ENCODE measurements at regions not wholly inside any gene's neighbourhood (a gene's known extent, or its start where the extent isn't known, plus 50 kb on each side); places are given as distances from the start of the nearest gene placed in this dataset.

GRCh38 chr2:220194630-220195584 lies 567.5 kb downstream of the SLC4A3 start:
- H3K9me2 ChIP-seq (ENCODE audit: low read depth, low read length): no peaks in the 10 kb centered on the region
- H3F3A ChIP-seq (ENCODE audit: insufficient read depth, low read length): no peaks in the 10 kb centered on the region
- H3K4me1 ChIP-seq (ENCODE audit: insufficient read depth, low read length, severe bottlenecking): no peaks in the 10 kb centered on the region
- H3K4me3 ChIP-seq (ENCODE audit: low read depth, low read length, poor library complexity, severe bottlenecking): no peak overlapping the region
- H4K20me1 ChIP-seq (ENCODE audit: insufficient read depth, low read length): no peaks in the 10 kb centered on the region
- H3K36me3 ChIP-seq (ENCODE audit: insufficient read depth, low read length): no peaks in the 10 kb centered on the region
- no peak overlapping the region for H3K9ac ChIP-seq (ENCODE audit: low read length)
- no peaks in the 10 kb centered on the region for H3K79me2 ChIP-seq (ENCODE audit: insufficient read depth, low read length)
- no peak overlapping the region for H3K27ac ChIP-seq (ENCODE audit: low read depth, low read length, poor library complexity, severe bottlenecking)
- no peak overlapping the region for H2AFZ ChIP-seq (ENCODE audit: low read length)
- TF ChIP-seq EZH2 (IDR thresholded peaks at IDR 0.05; ENCODE audit: borderline replicate concordance, low read length): no peak
- TF ChIP-seq, protein P1, sequence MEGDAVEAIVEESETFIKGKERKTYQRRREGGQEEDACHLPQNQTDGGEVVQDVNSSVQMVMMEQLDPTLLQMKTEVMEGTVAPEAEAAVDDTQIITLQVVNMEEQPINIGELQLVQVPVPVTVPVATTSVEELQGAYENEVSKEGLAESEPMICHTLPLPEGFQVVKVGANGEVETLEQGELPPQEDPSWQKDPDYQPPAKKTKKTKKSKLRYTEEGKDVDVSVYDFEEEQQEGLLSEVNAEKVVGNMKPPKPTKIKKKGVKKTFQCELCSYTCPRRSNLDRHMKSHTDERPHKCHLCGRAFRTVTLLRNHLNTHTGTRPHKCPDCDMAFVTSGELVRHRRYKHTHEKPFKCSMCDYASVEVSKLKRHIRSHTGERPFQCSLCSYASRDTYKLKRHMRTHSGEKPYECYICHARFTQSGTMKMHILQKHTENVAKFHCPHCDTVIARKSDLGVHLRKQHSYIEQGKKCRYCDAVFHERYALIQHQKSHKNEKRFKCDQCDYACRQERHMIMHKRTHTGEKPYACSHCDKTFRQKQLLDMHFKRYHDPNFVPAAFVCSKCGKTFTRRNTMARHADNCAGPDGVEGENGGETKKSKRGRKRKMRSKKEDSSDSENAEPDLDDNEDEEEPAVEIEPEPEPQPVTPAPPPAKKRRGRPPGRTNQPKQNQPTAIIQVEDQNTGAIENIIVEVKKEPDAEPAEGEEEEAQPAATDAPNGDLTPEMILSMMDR (IDR thresholded peaks at IDR 0.05; ENCODE audit: low read length): no peak
- H3K9me3 ChIP-seq (ENCODE audit: low read length): no peaks in the 10 kb centered on the region
- H3K27me3 ChIP-seq (ENCODE audit: insufficient read depth, low read length): no peaks in the 10 kb centered on the region
- no peak overlapping the region for H3K4me2 ChIP-seq (ENCODE audit: low read length)

DNA sequence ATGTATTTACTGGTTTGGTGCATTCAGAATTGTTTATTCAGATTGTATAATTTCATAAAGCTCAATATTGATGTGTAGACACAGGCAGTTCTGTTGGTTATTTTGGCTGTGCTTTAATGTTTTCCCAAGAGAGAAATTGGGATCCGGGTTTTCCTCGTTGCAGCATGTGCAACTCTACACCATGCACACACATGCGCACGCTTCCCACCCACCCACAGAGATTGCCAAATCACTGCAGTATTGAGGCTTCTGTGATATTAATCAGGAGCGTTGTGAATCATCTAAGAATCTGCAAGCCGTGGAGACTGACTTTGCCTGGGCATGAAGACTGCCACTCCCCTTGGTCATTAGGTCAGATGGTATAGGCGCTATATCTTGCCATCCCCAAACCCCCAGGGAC lies 571.5 kb downstream of the SLC4A3 start:
- Histone ChIP-seq H3K27me3 (ENCODE audit: insufficient read depth, low read length) (no peaks in the 10 kb centered on the region), H2AFZ (ENCODE audit: low read length) (no peak overlapping the region), H3K9me3 (ENCODE audit: low read length) (no peaks in the 10 kb centered on the region), H3K27ac (ENCODE audit: low read depth, low read length, poor library complexity, severe bottlenecking) (no peak overlapping the region), H3K4me1 (ENCODE audit: insufficient read depth, low read length, severe bottlenecking) (no peaks in the 10 kb centered on the region), H3F3A (ENCODE audit: insufficient read depth, low read length) (no peaks in the 10 kb centered on the region), H3K79me2 (ENCODE audit: insufficient read depth, low read length) (no peaks in the 10 kb centered on the region), H3K36me3 (ENCODE audit: insufficient read depth, low read length) (no peaks in the 10 kb centered on the region), H3K4me2 (ENCODE audit: low read length) (no peak overlapping the region), H3K4me3 (ENCODE audit: low read depth, low read length, poor library complexity, severe bottlenecking) (no peak overlapping the region), H3K9me2 (ENCODE audit: low read depth, low read length) (no peaks in the 10 kb centered on the region), H3K9ac (ENCODE audit: low read length) (no peak overlapping the region), H4K20me1 (ENCODE audit: insufficient read depth, low read length) (no peaks in the 10 kb centered on the region)
- no peak for TF ChIP-seq EZH2 (IDR thresholded peaks at IDR 0.05; ENCODE audit: borderline replicate concordance, low read length)

DNA sequence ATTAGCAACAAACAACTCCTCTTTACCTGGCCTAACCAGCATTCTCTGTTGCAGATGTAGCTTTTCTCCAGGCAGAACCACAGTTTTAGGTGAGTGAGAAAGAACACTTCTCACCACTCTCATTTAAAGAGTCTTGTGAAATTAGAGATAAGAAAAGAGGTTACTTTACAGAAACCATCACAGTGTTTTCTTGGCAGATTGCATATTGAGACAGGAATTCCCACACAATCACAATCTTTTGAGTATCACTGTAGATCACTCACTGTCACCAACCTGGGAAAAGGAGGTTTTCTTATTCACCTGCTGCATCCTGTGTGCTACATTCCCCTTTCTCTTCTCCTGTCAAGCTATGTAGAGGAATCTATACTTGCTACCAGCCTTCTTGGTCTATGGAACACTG lies 574.6 kb downstream of the SLC4A3 start:
- Histone ChIP-seq H3K27ac (ENCODE audit: low read depth, low read length, poor library complexity, severe bottlenecking) (no peak overlapping the region), H3K27me3 (ENCODE audit: insufficient read depth, low read length) (no peaks in the 10 kb centered on the region), H3K4me3 (ENCODE audit: low read depth, low read length, poor library complexity, severe bottlenecking) (no peak overlapping the region), H3K36me3 (ENCODE audit: insufficient read depth, low read length) (no peaks in the 10 kb centered on the region), H2AFZ (ENCODE audit: low read length) (no peak overlapping the region), H4K20me1 (ENCODE audit: insufficient read depth, low read length) (no peaks in the 10 kb centered on the region), H3K9me2 (ENCODE audit: low read depth, low read length) (no peaks in the 10 kb centered on the region), H3K9me3 (ENCODE audit: low read length) (no peaks in the 10 kb centered on the region), H3K9ac (ENCODE audit: low read length) (no peak overlapping the region), H3K79me2 (ENCODE audit: insufficient read depth, low read length) (no peaks in the 10 kb centered on the region), H3F3A (ENCODE audit: insufficient read depth, low read length) (no peaks in the 10 kb centered on the region), H3K4me2 (ENCODE audit: low read length) (no peak overlapping the region), H3K4me1 (ENCODE audit: insufficient read depth, low read length, severe bottlenecking) (no peaks in the 10 kb centered on the region)
- no peak for TF ChIP-seq EZH2 (IDR thresholded peaks at IDR 0.05; ENCODE audit: borderline replicate concordance, low read length)
- TF ChIP-seq, protein P1 (IDR thresholded peaks at IDR 0.05; ENCODE audit: low read length): no peak

Measured in OCI-LY1 (cell line).